ENCODE measurements at regions not wholly inside any gene's neighbourhood (a gene's known extent, or its start where the extent isn't known, plus 50 kb on each side); places are given as distances from the start of the nearest gene placed in this dataset.
A peak's percentile ranks its signal among the peaks of the same experiment; 100 is the strongest.

DNA sequence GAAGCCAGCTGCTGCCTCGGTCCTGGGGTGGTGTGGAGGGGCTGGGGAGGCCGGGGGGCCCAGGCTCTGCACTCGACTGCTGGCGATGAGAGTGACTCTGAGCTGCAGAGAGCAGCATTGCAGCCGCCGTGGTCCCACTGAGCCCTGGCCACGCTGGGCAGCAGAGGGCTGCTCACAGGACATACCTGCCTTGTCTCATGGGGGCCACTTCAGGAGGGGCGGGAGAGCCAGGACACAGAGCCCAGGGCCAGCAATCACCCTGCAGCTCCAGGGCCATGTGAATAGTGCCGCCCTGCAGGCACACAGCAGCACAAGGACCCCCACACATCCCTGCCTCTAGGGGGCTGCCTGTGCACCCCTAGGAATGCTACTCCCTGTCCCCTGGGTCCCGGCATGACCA is 147.0 kb downstream of the CRYBB2 start:
- DNase-seq, result no peak

DNA sequence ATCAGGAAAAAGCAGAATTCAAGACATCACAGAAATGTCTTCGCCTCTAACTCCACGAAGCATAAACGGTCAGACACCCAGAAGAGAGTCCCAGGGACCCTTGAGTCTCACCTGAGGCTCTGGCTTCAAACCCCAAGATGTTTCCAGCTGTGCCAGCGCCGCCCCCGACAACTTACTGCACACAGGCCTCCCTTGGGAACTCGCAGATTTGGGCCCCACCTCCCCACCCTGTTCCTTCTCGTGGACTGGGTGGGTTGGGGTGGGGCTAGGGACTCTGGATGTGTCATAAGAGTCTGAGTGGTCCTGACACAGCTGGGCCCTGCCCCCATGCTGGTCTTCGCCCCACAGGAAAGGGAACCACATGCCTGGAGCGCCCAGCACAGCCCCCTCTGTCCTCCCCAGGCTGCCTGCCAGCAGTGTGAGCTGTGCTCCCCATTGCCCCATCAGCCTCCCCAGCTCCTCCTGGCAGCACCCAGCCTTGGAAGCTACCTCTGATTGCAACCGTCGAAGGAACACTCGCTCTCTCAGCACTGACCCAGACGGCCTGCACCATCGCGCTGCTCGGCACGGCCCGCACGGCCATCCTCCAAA is 147.5 kb downstream of the CRYBB2 start:
- DNase-seq, result no peak

DNA sequence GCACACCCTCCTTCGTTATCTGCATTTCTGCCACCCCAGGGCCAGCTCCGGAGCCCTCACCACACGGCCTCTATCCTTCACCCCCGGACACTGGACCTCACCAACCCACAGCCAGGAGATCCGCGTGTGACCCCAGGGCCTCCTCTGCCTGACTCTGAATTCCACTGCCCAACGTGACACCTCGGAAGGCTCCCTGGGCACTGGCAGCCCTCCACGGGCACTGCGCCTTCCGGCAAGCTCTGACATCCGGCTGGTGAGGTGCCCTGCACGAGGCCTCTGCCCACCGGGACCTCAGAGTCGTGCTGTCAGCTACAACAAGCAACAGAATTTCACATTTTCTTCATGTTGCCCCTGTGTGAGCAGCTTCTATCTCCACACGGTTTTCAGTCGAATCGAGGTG is 148.3 kb downstream of the CRYBB2 start:
- DNase-seq, result no peak

DNA sequence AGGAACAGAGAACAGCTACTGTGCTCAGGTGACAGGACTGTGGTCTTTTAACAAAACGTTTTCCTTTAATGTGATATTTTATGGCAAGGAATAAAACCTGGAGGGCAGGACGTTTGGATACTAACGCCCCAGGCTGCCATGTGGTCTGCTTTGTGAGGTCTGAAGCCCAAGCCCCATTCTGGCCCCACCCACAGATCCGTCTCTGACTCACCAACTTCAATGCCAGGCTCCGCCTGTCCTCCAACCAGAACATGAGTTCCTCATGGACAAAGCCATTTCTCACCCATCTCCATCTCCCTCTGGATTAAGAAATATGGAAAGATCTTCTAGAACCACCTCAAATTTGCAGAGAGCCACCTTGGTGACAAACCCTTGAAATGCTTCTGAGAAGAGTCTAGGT is 148.8 kb downstream of the CRYBB2 start:
- no peak for DNase-seq

DNA sequence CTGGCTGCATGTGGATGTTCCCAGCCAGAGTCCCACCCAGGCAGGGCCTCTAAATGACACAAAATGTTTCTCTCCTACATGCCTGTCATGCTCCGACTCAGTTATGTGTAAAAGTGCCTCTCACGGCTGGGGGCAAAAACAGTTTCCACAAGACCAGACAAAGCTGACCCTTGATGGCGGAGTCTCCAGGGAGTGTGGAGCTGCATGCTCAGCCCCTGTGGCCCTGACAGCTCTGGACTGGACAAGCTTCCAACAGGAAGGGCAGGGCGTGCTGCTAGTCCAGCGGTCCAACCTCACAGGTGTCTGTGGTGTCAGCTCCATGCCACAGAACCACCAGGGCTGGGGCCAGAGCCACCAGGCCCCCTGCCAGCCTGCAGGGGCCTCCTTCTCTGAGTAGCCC is 149.6 kb downstream of the CRYBB2 start:
- DNase-seq, result no peak

DNA sequence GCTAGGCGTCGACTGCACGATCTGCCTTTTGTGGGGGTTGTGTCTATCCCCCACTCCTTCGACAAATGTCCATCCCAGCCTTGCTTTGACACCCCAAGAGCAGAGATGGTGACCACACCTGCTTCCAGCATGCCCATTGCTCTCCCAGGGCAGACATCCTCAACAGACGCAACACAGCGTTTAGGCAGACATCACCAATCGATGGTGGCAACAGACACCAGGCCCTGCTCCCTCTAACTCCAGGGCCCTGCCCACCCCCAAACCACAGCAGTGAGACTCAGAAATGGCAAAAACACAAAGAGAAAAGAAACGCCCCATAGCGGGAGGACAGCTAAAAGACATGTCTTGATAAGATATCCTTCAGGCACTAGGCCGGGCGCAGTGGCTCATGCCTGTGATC is 150.9 kb downstream of the CRYBB2 start:
- DNase-seq, result no peak

DNA sequence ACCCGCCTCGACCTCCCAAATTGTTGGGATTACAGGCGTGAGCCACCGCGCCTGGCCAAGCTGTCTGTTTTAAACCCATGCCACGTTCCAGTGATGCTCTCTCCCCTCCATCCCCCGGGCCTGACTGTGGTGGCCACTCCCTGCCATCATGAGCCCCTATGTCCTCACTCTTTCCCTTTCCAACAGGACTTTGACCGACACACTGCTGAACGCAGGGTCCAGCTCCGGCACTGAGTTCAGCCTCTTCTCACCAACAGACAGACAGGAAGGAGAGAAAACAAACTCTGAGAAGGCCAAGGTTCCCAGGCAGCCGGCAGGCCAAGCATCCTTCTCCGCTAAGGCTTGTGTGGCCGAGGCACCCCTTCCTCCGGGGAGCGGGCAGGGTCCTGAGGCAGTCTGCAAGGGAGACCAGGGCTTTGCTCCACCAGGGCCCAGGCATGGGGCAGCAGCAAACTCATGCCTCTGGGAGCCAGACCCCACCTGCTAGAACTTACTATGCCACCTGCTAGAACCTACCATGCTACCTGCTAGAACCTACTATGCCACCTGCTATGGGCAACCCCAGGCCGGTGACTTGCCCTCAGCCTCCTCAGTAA is 152.7 kb downstream of the CRYBB2 start:
- no peak for DNase-seq

DNA sequence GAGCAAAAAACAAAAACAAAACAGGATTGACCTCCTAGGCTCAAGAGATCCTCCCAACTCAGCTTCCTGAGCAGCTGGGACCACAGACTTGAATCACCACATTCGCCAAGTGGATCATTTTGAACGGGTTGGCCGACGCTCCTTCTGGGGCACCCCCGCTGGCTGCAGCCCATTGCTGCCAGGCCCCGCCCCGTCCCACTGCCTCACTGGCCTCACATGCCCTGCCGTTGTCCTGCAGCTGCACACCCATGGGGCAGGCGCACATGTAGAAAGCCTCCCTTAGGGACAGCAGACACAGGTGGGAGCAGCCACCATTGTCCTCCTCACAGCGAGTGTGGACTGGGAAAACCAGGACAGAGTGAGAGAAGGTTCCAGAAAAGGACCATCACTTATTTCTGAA is 154.5 kb downstream of the CRYBB2 start:
- no peak for DNase-seq

DNA sequence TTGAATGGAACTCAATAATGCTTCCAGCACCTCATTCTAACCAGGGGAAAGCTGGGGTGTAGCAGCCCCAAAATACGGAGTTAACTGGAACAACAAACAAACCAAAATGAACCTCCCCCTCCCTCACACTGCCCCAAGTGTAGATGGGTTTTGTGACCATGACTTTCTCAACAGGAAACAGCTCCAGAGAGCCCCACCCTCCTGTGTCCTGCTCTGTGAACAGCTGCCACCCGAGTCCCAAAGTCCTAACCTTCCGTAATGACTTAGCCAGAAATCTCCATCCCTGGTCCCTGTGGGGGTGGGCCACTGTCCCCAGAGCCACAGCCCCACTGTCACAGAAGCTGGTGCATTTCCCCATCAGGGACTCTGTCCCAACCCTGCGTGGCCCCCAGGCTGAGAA is 155.4 kb downstream of the CRYBB2 start:
- no peak for DNase-seq

DNA sequence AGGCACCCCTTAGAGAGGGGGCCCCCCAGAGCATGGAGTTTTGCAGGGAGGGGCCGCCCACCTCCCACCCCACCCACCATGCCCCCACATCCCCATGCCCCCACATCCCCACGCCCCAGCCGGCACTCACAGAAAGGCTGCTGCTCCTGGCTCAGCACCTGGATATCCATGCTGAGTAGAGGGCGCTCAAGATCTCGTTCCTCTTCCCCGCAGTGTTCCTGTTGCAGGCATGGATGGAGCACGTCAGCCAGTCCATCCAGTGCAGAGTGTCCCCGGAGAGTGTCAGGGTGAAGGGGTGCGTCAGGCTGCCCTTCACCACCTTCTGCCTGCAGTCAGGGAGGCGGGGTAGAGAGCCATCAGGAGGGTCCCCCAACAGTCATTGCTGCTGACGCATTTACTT is 156.2 kb downstream of the CRYBB2 start:
- no peak for DNase-seq

DNA sequence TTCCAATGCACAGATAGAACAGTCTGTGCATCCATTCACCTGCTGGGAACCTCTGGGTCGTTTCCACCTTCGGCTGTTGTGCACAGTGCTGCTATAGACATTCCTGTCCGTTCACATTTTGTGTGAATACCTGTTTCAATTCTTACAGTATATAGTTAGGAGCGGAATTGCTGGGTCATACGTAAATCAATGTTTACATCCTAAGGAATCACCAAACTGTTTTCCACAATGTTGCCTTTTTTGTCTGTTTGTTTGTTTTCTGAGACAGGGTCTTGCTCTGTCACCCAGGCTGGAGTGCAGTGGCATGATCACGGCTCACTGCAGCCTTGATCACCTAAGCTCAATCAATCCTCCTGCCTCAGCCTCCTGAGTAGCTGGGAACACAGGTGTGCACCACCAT is 158.3 kb downstream of the CRYBB2 start:
- DNase-seq, result no peak

DNA sequence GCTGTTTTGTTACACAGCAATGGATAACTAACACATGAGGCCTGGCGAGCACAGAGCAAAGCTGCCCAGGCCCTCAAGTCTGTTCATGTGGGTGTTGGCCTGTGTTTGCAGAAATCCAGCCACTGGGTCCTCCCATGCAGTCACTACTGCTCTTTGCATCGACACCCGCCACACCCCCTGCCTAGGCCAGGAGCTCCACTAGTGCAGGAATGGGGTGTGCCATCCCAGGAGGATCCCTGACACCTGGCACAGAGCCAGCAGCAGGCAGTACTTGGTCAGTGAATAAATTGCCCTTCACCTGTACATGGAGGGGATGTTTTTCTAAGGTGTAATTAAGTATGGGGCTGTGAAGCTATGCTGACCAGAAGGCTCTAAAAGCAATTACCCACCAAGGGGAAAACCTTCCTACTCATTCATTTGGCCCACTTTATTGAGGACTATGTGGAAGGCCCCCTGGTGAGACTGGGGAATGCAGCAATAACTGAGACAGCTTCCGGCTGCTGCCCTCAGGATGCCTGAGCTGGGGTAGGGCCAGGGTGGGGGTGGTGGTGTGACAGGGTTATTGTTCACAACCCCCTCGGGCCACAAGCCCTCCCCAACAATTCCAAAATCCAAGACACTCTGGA is 160.8 kb downstream of the CRYBB2 start:
- no peak for DNase-seq

DNA sequence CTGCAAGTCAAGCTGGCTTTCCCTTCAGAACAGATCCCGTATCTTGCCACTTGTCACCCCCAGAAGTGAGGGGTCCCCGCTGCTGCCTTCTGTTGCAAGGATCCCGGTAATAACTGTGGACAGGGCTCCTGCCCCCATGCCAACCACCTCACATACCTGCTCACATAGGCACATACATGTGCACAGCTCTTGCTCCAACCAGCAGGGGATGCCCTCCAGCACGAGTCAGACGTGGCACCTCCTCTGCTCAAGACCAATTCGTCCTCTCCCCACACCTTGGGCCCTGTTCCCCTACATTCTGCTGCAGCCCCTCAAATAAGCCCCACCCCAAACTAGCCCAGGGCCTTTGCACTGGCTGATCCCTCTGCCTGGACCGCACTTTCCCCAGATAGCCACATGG is 163.3 kb downstream of the CRYBB2 start:
- no peak for DNase-seq

DNA sequence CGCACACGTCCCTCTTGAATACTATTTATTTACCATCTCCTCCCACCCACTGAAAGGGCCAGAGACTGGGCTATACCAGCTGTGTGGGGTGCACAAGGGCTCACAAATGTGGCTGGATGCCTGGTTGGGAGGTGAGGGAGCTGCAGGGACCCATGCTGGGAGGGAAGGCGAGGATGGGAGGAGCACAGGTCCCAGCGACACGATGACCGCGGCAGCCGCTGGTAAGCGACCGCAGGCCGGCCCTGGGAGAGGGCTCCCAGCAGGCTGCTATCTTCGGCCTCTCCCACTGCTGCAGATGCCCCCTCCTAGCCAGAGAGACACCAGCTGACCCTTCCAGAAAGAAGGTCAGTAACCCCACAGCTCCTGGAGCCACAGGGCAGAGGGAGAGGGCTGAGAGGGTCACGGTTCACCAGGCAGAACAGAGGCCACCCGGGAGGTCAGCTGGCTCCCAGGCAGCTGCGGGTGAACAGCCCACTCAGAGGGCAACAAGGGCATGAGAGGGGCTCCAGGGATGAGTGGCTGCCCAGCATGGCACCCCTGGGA is 163.9 kb downstream of the CRYBB2 start:
- DNase-seq, result no peak

DNA sequence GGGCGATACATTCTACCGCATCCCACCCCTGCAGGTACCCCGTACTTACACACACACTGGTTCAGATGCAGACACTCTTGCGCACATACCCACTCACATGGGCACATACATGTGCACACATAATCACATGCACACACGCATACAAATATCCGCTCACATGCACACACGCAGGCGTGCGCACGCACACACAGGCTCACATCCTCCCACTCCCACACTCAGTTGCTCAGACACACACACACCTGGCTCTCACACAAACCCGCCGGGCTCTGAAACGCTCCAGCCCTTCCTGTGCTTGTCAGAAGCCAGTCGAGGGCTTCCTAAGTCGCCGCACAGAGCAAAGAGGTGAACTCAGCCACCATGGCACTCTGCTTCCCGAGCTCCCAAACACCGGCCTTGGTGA is 164.5 kb downstream of the CRYBB2 start:
- DNase-seq, result no peak

DNA sequence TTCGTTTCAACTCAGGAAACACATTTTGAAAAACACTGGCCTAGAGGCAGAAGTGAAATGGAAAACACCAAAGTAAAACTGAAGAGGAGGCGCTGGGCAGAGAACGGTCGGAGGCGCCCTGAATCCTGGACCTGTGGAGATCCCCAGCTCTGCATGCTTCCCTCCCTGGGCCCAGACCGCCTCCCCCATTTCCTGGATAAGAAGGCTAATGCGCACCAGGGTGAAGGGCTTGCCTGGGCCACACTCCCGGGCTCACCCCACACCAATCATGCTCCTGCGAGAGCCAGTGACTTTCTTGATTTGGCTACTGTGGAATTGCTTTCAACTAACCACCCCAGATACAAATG is 167.1 kb downstream of the CRYBB2 start:
- no peak for DNase-seq

DNA sequence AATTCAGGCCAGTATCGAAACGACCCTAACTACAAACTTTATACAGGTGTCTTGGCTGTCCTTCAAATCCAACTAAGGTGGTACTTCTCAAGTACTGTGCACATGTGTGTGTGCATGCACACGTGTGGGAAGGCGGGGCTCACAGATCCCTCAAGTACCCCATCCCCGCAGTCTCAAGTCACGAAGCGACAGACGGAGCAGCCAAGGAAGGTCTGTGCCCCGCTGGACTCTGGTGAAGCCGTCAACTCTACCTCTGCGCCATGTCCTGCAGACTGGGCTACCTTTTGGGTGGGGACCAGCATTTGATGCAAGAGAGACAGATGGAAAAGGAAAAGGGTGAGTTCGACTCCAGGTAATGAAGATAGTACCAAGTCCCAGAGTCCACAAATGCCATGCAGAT is 169.0 kb downstream of the CRYBB2 start:
- DNase-seq, result no peak

DNA sequence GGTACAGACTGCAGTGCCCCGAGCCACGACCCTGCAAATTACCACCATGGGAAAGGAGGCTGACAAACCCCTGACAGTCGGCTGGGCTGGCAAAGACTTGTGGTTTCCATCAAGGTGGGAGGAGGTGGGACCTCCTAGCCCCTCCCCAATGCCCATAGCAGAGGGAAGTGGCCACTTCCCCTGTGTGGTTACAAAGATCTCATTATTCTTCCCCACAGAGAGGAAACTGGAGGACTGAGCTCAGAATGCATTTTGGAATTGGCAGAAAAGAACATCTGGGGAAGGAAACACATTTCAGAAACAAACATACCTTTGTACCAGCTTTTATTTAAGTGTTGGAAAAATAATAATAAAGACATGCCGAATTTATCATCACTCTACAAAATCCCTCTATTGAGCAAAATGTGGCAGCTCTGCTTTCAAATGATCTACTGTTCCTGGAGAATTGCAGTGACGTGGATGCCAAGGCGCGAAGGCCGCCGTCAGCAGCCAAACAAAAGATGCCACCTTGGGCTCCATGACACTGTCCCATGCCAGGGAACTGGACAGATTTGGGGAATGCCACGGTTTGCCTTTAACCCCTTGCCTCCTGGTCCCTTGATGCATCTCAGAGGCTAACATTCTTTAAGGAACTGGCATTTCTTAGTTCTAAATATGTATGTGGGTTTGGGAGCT is 169.6 kb downstream of the CRYBB2 start:
- peak in 2 of 56 donors; percentile 24 to 41 for DNase-seq

DNA sequence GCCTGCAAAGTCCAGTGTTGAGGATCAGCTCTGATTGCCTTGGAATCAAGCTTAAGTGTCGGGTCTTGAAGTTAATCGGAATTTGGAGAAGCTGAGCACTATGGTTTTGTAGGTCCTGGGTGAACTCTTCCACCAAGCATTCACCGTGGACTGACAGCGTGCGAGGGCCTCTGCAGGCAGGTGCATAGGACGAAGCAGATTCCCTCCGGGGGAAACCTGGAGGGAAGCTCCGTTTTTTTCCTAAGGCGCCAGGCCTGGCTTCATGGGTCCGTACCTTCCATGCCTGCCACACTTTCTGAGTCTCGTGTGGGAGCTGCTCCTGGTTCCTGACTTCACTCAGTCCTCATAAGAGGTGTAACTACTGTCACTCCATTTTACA is 170.1 kb downstream of the CRYBB2 start:
- DNase-seq, result no peak

DNA sequence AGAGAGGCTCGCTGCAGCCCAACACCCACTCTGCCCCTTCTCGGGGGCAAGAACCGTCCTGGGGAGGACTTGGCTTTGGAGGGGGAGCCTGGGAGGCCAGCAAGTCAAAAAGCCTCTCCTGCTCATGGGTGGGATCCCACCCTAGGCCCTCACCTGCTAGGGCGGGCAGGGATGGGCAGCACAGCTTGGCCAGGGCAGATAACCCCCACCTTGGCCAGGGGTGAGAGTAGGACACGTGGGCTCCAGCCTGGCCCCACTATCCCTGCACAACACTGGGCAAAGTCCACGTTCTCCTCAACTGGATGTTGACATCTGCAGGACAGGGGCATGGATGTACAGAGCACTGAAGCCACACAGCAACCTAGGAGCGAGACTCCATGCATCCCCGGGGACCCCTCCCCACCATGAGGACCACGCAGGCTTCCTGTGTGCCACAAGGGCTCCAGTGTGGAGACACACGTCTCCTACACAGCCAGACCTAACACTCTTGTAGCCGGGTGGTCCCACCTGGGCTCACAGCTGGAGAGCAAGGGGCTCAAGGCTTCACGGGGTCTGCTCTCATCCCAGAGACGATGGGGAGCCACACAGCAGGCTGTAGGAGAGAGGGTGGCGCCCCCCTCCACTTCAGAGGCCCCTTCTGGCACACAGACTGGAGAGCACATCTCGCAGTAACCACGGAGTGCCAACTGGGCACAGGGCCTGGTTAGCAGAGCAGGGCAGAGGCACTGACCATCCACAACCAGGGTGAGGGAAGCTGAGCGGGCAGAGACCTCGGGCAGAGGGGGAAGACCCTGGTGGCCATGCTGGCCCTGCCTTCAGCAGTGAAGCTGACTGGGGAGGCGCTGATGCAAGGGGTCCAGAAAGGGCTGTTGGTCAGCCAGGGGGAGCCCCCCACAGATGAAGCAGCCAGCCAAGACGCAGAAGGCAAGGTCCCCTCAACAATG is 171.1 kb downstream of the CRYBB2 start:
- peak in 14 of 56 donors; percentile 8 to 37 (median 28) for DNase-seq

DNA sequence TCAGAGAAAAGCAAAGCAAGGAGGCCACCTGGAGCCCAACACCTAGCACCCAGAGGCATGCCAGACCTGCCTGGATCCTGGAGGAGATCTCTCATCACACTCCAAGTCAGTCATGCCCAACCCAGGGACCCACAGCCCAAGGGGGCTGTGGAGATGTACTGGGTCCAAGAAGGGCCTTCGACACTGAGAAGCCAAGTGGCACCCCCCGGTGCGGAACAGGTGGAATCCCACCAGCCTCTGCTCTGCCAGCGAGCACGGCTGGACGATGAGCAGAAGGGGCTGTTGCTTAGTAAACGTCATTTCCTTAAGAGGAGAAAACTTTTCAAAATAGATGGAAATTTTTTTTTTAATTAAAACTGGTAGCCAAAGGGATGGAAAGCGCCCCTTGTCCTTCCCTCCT is 171.9 kb upstream of the GRK3 start:
- no peak for DNase-seq

Measured in amygdala (tissue), 56 donors.